Endothelial cell of umbilical vein (primary cell): ENCODE measurements at regions not wholly inside any gene's neighbourhood (a gene's known extent, or its start where the extent isn't known, plus 50 kb on each side); places are given as distances from the start of the nearest gene placed in this dataset.

Experiments
- BruUV-seq: library from RNA; stranded (reverse); fragments of 400-500 nt; replicated peaks from 2 replicates; lab custom pipeline; 2021; lab: Mats Ljungman, UMichigan
- CTCF ChIA-PET: fragments of 300-600, 350-600 bp; sonication (Branson Sonifier 250); formaldehyde crosslinking; loops from one replicate; lab custom pipeline; 2021; ENCODE audit warnings: antibody characterized with exemption, inconsistent platforms; lab: Charles Lee
- POLR2A ChIA-PET: fragments of 300-600, 350-600 bp; sonication (Branson Sonifier 250); formaldehyde crosslinking; loops from one replicate; lab custom pipeline; 2021; ENCODE audit warnings: antibody characterized with exemption, inconsistent platforms; lab: Charles Lee
- DNase-seq: peaks from one replicate; pipeline ENCODE4 v3.0.0-alpha.2; 2011; ENCODE audit warnings: low read depth, low spot score
- FAIRE-seq: peaks from 2 replicates; lab custom pipeline; 2011; peaks lifted over from hg19 to GRCh38; lab: Jason Lieb, UNC
- H2AFZ ChIP-seq: 2 replicates; pipeline ENCODE4 v1.6.0; 2012; ENCODE audit warnings: low read depth, low read length, control low read depth, inconsistent platforms
- H3K27ac ChIP-seq: 2 replicates; pipeline ENCODE4 v1.5.1; 2011; ENCODE audit warnings: low read depth, mild to moderate bottlenecking, control low read depth, low read length, moderate library complexity; ENCODE audit not compliant: insufficient read depth
- H3K27me3 ChIP-seq, 2 experiments: 2 replicates each; pipeline versions ENCODE4 v1.6.0 to v1.6.1; 2011; ENCODE audit warnings: low read length in 2 of 2, mixed read lengths in 1 of 2; ENCODE audit not compliant: control insufficient read depth in 2 of 2, insufficient read depth in 2 of 2
- H3K36me3 ChIP-seq, 2 experiments: 2 replicates in 1 of 2; 3 replicates in 1 of 2; pipeline ENCODE4 v1.5.1; 2011; ENCODE audit warnings: low read length in 2 of 2, mild to moderate bottlenecking in 1 of 2, moderate library complexity in 1 of 2; ENCODE audit not compliant: control insufficient read depth in 2 of 2, insufficient read depth in 2 of 2; ENCODE audit errors: extremely low read depth in 1 of 2
- H3K4me1 ChIP-seq: 3 replicates; pipeline ENCODE4 v1.5.1; 2011; ENCODE audit warnings: mild to moderate bottlenecking, low read length; ENCODE audit not compliant: control insufficient read depth, insufficient read depth; ENCODE audit errors: extremely low read depth
- H3K4me2 ChIP-seq: 2 replicates; pipeline ENCODE4 v1.6.1; 2011; ENCODE audit warnings: low read length, control low read depth, mixed read lengths; ENCODE audit not compliant: insufficient read depth
- H3K4me3 ChIP-seq, 3 experiments: fragments of 200-600 bp in 1 of 3; sonication (generic), shearing (Covaris generic) in 1 of 3; replicated peaks in 1 of 3; 2 replicates each; pipeline ENCODE4 v1.5.1; 2011 to 2016; ENCODE audit warnings: control low read depth in 3 of 3, low read length in 3 of 3, mild to moderate bottlenecking in 2 of 3, inconsistent platforms in 1 of 3, low read depth in 1 of 3, moderate library complexity in 1 of 3; ENCODE audit not compliant: insufficient read depth in 1 of 3
- H3K79me2 ChIP-seq: 2 replicates; pipeline ENCODE4 v1.6.0; 2012; ENCODE audit warnings: low read length, inconsistent platforms; ENCODE audit not compliant: control insufficient read depth, insufficient read depth
- H3K9ac ChIP-seq: replicated peaks from 2 replicates; pipeline ENCODE3; 2011; ENCODE audit warnings: low read length, control low read depth; ENCODE audit not compliant: insufficient read depth; ENCODE audit errors: extremely low read depth
- H3K9me1 ChIP-seq: replicated peaks from 3 replicates; pipeline ENCODE4 v1.6.0; 2011; ENCODE audit warnings: mild to moderate bottlenecking, low read length; ENCODE audit not compliant: control insufficient read depth, insufficient read depth; ENCODE audit errors: extremely low read depth
- H3K9me3 ChIP-seq: replicated peaks from 2 replicates; pipeline ENCODE4 v1.5.1; 2012; ENCODE audit warnings: low read length, inconsistent platforms; ENCODE audit not compliant: control insufficient read depth, insufficient read depth
- H4K20me1 ChIP-seq: replicated peaks from 2 replicates; pipeline ENCODE3; 2011; ENCODE audit warnings: mild to moderate bottlenecking, low read length; ENCODE audit not compliant: control insufficient read depth, insufficient read depth; ENCODE audit errors: extremely low read depth
- EZH2 ChIP-seq: IDR thresholded peaks from 2 replicates; pipeline ENCODE4 v1.6.1; 2012; ENCODE audit warnings: borderline replicate concordance, low read depth, mild to moderate bottlenecking, moderate library complexity, low read length, inconsistent platforms; ENCODE audit not compliant: severe bottlenecking
- POLR2AphosphoS5 ChIP-seq: IDR thresholded peaks from 2 replicates; pipeline ENCODE4 v1.6.1; 2012; ENCODE audit warnings: low read depth, mild to moderate bottlenecking, control low read depth, low read length, moderate library complexity; ENCODE audit not compliant: insufficient read depth
- dilution Hi-C: fragments of 300-500 bp; cut with MboI; formaldehyde crosslinking; loops from one replicate; pipeline ENCODE4 v1.15.0; 2019; ENCODE audit warnings: low sequenced_read_pairs; ENCODE audit not compliant: extremely low pct_ligation_motif_present
- intact Hi-C: fragments of 100-400 bp; cut with micrococcal nuclease; formaldehyde crosslinking; loops from one replicate; pipeline ENCODE4 v1.10.0; 2022
- TF ChIP-seq, protein P1 (sequence below), 2 donors: IDR thresholded peaks; 1 replicate in 1 of 2; 2 replicates in 1 of 2; pipeline ENCODE4 v1.5.1; 2011; ENCODE audit warnings: low read length in 2 of 2, mild to moderate bottlenecking in 2 of 2, moderate library complexity in 2 of 2, control low read depth in 1 of 2, inconsistent platforms in 1 of 2, low read depth in 1 of 2; ENCODE audit not compliant: insufficient read depth in 1 of 2; ENCODE audit errors: extremely low read depth in 1 of 2

DNA sequence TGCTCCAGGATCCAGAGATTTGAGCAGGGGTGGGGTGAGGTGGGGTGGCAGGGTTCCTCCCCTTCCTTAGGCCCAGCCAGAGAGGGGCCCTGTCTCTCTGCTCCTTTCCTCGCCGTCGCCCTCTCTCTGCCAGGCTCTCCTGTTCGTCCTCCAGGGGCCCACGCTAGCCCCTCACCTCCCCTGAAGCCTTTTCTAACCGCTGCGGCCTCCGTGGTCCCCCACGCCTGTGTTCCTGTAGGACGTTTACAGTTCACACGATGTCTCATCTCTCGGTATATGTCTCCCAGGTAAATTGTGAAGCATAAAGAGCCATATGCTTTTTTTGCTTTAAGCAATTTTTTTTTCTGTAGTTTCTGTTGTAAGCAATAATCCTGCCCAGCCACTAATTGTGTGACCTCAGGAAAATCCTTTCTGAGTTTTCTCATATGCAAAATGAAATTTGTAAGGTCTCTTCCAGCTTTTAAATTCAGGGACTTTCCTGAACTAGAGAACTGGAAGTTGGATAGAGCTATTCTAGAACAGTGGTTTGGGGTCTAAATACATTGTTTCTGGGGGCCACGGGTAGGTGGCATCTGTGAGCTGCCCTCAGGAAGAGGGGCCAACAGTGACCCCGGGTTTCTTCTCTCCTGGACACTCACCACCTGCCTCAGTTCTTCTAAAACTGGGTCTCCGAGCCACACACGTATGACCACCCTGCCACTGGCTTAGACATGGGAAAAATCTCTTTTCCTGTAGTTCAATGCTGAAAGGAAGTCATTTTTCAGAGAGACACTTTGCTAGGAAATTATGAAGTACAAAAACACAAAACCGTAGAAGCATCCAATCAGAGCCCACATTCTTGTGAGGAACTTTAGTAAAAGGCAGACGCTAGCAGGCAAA is 50.2 kb upstream of the ZNF366 start:
- Histone ChIP-seq H3K9ac (peak overlapping the region; percentile 95), H3K79me2 (no peaks in the 10 kb centered on the region), H3K4me3 (peak overlapping the region in 2 of 3 experiments; percentile 1 to 31), H3K4me1 (peaks cover 81% of the 10 kb centered on the region), H3K9me1 (no peaks in the 10 kb centered on the region), H3K27me3 (no peaks in the 10 kb centered on the region), H3K27ac (peak overlapping the region; percentile 97), H2AFZ (peak overlapping the region; percentile 84), H3K9me3 (no peaks in the 10 kb centered on the region), H3K36me3 (no peaks in the 10 kb centered on the region), H3K4me2 (peak overlapping the region; percentile 61), H4K20me1 (no peaks in the 10 kb centered on the region)
- dilution Hi-C loops: no loop called here
- intact Hi-C loops: loop anchor here (1.0 to 2.0 kb wide), 3 partner anchors 47 to 285 kb away; partner anchors contain the start of gene TNPO1
- BruUV-seq: TSS peak; percentile 70
- FAIRE-seq: no peak
- TF ChIP-seq POLR2AphosphoS5 (no peak), EZH2 (no peak)
- TF ChIP-seq, protein P1, sequence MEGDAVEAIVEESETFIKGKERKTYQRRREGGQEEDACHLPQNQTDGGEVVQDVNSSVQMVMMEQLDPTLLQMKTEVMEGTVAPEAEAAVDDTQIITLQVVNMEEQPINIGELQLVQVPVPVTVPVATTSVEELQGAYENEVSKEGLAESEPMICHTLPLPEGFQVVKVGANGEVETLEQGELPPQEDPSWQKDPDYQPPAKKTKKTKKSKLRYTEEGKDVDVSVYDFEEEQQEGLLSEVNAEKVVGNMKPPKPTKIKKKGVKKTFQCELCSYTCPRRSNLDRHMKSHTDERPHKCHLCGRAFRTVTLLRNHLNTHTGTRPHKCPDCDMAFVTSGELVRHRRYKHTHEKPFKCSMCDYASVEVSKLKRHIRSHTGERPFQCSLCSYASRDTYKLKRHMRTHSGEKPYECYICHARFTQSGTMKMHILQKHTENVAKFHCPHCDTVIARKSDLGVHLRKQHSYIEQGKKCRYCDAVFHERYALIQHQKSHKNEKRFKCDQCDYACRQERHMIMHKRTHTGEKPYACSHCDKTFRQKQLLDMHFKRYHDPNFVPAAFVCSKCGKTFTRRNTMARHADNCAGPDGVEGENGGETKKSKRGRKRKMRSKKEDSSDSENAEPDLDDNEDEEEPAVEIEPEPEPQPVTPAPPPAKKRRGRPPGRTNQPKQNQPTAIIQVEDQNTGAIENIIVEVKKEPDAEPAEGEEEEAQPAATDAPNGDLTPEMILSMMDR (IDR thresholded peaks at IDR 0.05; ENCODE audit: extremely low read depth in 1 of 2, insufficient read depth in 1 of 2, low read depth in 1 of 2, low read length in 2 of 2): peak in 1 of 2 donors; percentile 5
- ChIA-PET POLR2A (interaction anchor here (1.2 kb wide), 1 partner anchor 105 kb away, joined by 3 read pairs; no protein-coding TSS in a partner anchor), CTCF (interaction anchor here (0.8 to 5.9 kb wide), 12 partner anchors 9 to 285 kb away, joined by 3 to 34 read pairs (median 8); no protein-coding TSS in a partner anchor)
- DNase-seq: peak; percentile 77
